Kidney epithelial cell (primary cell): ENCODE measurements at regions not wholly inside any gene's neighbourhood (a gene's known extent, or its start where the extent isn't known, plus 50 kb on each side); places are given as distances from the start of the nearest gene placed in this dataset.

Source experiments
- DNase-seq: peaks from one replicate; pipeline ENCODE4 v3.0.0-alpha.2; 2010; ENCODE audit warnings: low read depth
- H3K27me3 ChIP-seq: 2 replicates; pipeline ENCODE4 v1.6.0; 2011; ENCODE audit warnings: low read length; ENCODE audit not compliant: control insufficient read depth, insufficient read depth
- H3K36me3 ChIP-seq: 2 replicates; pipeline ENCODE4 v1.5.1; 2011; ENCODE audit warnings: low read length; ENCODE audit not compliant: control insufficient read depth, insufficient read depth
- H3K4me3 ChIP-seq: 2 replicates; pipeline ENCODE4 v1.5.1; 2011; ENCODE audit warnings: low read depth, mild to moderate bottlenecking, control low read depth, low read length
- CTCF ChIP-seq: IDR thresholded peaks from 2 replicates; pipeline ENCODE4 v1.5.1; 2011; ENCODE audit warnings: mild to moderate bottlenecking, moderate library complexity, low read length, control low read depth, inconsistent platforms; ENCODE audit not compliant: insufficient read depth, poor library complexity, severe bottlenecking

GRCh38 chr2:147711031-147711430 lies 133.8 kb upstream of the ACVR2A start:
- no peak for TF ChIP-seq CTCF
- H3K27me3 ChIP-seq: no peaks in the 10 kb centered on the region
- no peak for DNase-seq
- H3K36me3 ChIP-seq: no peaks in the 10 kb centered on the region
- H3K4me3 ChIP-seq: no peak overlapping the region

GRCh38 chr2:147709655-147710054 lies 135.2 kb upstream of the ACVR2A start:
- Histone ChIP-seq H3K4me3 (no peak overlapping the region), H3K36me3 (no peaks in the 10 kb centered on the region), H3K27me3 (no peaks in the 10 kb centered on the region)
- no peak for TF ChIP-seq CTCF
- DNase-seq: no peak

- no peak for DNase-seq
- Histone ChIP-seq H3K27me3 (no peaks in the 10 kb centered on the region), H3K4me3 (no peak overlapping the region), H3K36me3 (no peaks in the 10 kb centered on the region)
- TF ChIP-seq CTCF: no peak
These were observed 141.7 kb upstream of the ACVR2A start for GRCh38 chr2:147703171-147703570.

GRCh38 chr2:147698166-147698565 lies 146.7 kb upstream of the ACVR2A start:
- H3K27me3 ChIP-seq: no peaks in the 10 kb centered on the region
- DNase-seq: no peak
- H3K36me3 ChIP-seq: no peaks in the 10 kb centered on the region
- H3K4me3 ChIP-seq: no peak overlapping the region
- no peak for TF ChIP-seq CTCF

- DNase-seq: no peak
- H3K27me3 ChIP-seq: no peaks in the 10 kb centered on the region
- no peak for TF ChIP-seq CTCF
- H3K36me3 ChIP-seq: no peaks in the 10 kb centered on the region
- H3K4me3 ChIP-seq: no peak overlapping the region
These were observed 148.4 kb upstream of the ACVR2A start for GRCh38 chr2:147696426-147696825.

GRCh38 chr2:147689220-147689909 lies 155.5 kb upstream of the ACVR2A start:
- no peak overlapping the region for H3K4me3 ChIP-seq
- TF ChIP-seq CTCF: no peak
- no peak for DNase-seq

More at GRCh38 chr2:147689220-147689909, 155.5 kb upstream of the ACVR2A start:
- H3K36me3 ChIP-seq: no peaks in the 10 kb centered on the region
- H3K27me3 ChIP-seq: no peaks in the 10 kb centered on the region
